GM23338 (cell line): ENCODE measurements at regions not wholly inside any gene's neighbourhood (a gene's known extent, or its start where the extent isn't known, plus 50 kb on each side); places are given as distances from the start of the nearest gene placed in this dataset.

Source experiments
- ATAC-seq: fragments of 200-7000 bp; cut with Tn5 transposase; 3 replicates; pipeline ENCODE4 v1.9.1; 2020
- DNase-seq: peaks from one replicate; pipeline ENCODE4 v3.0.0-alpha.2; 2015; ENCODE audit warnings: low spot score
- H2AFZ ChIP-seq: fragments of 200-600 bp; sonication (generic); 2 replicates; pipeline ENCODE4 v1.8.0; 2016; ENCODE audit warnings: antibody characterized with exemption, mild to moderate bottlenecking, moderate library complexity
- H3F3A ChIP-seq: fragments of 200-600 bp; sonication (generic); replicated peaks from 2 replicates; pipeline ENCODE4 v1.8.0; 2017; ENCODE audit warnings: antibody characterized with exemption, mixed run types, low read depth
- H3K27ac ChIP-seq: fragments of 200-600 bp; sonication (generic); 2 replicates; pipeline ENCODE4 v1.6.1; 2016; ENCODE audit warnings: low read depth
- H3K27me3 ChIP-seq: fragments of 200-600 bp; sonication (generic); 2 replicates; pipeline ENCODE4 v1.8.0; 2016; ENCODE audit warnings: mild to moderate bottlenecking, mixed run types, moderate library complexity; ENCODE audit not compliant: insufficient read depth
- H3K36me3 ChIP-seq: fragments of 200-600 bp; sonication (generic); 2 replicates; pipeline ENCODE4 v1.8.0; 2016; ENCODE audit warnings: mild to moderate bottlenecking; ENCODE audit not compliant: insufficient read depth
- H3K4me1 ChIP-seq: fragments of 200-600 bp; sonication (generic); 2 replicates; pipeline ENCODE4 v1.8.0; 2016; ENCODE audit warnings: mild to moderate bottlenecking, moderate library complexity; ENCODE audit not compliant: insufficient read depth
- H3K4me2 ChIP-seq: fragments of 200-600 bp; sonication (generic); 2 replicates; pipeline ENCODE4 v1.7.1; 2017; ENCODE audit warnings: mixed run types
- H3K4me3 ChIP-seq: fragments of 200-600 bp; sonication (generic); 2 replicates; pipeline ENCODE4 v1.6.1; 2016; ENCODE audit warnings: mixed run types
- H3K79me2 ChIP-seq: fragments of 200-600 bp; sonication (generic); replicated peaks from 2 replicates; pipeline ENCODE4 v1.8.0; 2017; ENCODE audit warnings: mild to moderate bottlenecking; ENCODE audit not compliant: insufficient read depth
- H3K9me2 ChIP-seq: fragments of 200-600 bp; sonication (generic); 2 replicates; pipeline ENCODE4 v1.8.0; 2017; ENCODE audit not compliant: insufficient read depth
- H4K20me1 ChIP-seq: fragments of 200-600 bp; sonication (generic); replicated peaks from 2 replicates; pipeline ENCODE4 v1.8.0; 2017; ENCODE audit warnings: mild to moderate bottlenecking; ENCODE audit not compliant: insufficient read depth
- H3K27ac Mint-ChIP-seq: 2 replicates; pipeline ENCODE4 v1.8.0; 2020; ENCODE audit warnings: inconsistent platforms, mild to moderate bottlenecking, moderate library complexity, mixed read lengths
- H3K27me3 Mint-ChIP-seq: 3 replicates; pipeline ENCODE4 v1.8.0; 2022; ENCODE audit warnings: low read depth, mild to moderate bottlenecking, moderate library complexity, mixed read lengths, inconsistent platforms; ENCODE audit not compliant: insufficient read depth, poor library complexity
- H3K36me3 Mint-ChIP-seq: 3 replicates; pipeline ENCODE4 v1.8.0; 2021; ENCODE audit warnings: low read depth, mild to moderate bottlenecking, inconsistent platforms, moderate library complexity, mixed read lengths
- H3K4me1 Mint-ChIP-seq: 3 replicates; pipeline ENCODE4 v1.8.0; 2020; ENCODE audit warnings: mild to moderate bottlenecking, inconsistent platforms, mixed read lengths
- H3K4me3 Mint-ChIP-seq: 3 replicates; pipeline ENCODE4 v1.8.0; 2021; ENCODE audit warnings: moderate library complexity, mild to moderate bottlenecking, inconsistent platforms, mixed read lengths
- H3K9me3 Mint-ChIP-seq: 3 replicates; pipeline ENCODE4 v1.8.0; 2020; ENCODE audit warnings: moderate library complexity, mild to moderate bottlenecking, inconsistent platforms, mixed read lengths
- CREB1 ChIP-seq: fragments of 250-450 bp; sonication (Bioruptor Pico); IDR thresholded peaks from 2 replicates; pipeline ENCODE4 v1.5.0; 2020; ENCODE audit warnings: low read depth, mild to moderate bottlenecking, moderate library complexity
- EZH2 ChIP-seq: fragments of 200-600 bp; sonication (generic); IDR thresholded peaks from one replicate; pipeline ENCODE4 v1.8.0; 2017; ENCODE audit warnings: antibody characterized with exemption, mild to moderate bottlenecking, low read depth; ENCODE audit not compliant: unreplicated experiment
- EZH2phosphoT487 ChIP-seq: fragments of 200-600 bp; sonication (generic); IDR thresholded peaks from one replicate; pipeline ENCODE4 v1.8.1; 2018; ENCODE audit warnings: antibody characterized with exemption; ENCODE audit not compliant: unreplicated experiment
- JUNB ChIP-seq: IDR thresholded peaks from one replicate; pipeline ENCODE4 v1.6.1; 2016; ENCODE audit warnings: antibody characterized with exemption; ENCODE audit not compliant: unreplicated experiment
- NANOG ChIP-seq: IDR thresholded peaks from 2 replicates; pipeline ENCODE4 v1.6.1; 2016; ENCODE audit warnings: antibody characterized with exemption, borderline replicate concordance
- POLR2AphosphoS5 ChIP-seq: IDR thresholded peaks from 2 replicates; pipeline ENCODE4 v1.6.1; 2016; ENCODE audit warnings: antibody characterized with exemption, low read depth
- STAT1 ChIP-seq: IDR thresholded peaks from one replicate; pipeline ENCODE4 v1.6.1; 2016; ENCODE audit warnings: antibody characterized with exemption; ENCODE audit not compliant: unreplicated experiment
- ZNF114 ChIP-seq: fragments of 250-450 bp; sonication (Bioruptor Pico); IDR thresholded peaks from 2 replicates; pipeline ENCODE4 v1.5.0; 2020; ENCODE audit warnings: mild to moderate bottlenecking, moderate library complexity
- ZNF331 ChIP-seq: fragments of 250-450 bp; sonication (Bioruptor Pico); IDR thresholded peaks from 2 replicates; pipeline ENCODE4 v1.5.0; 2020; ENCODE audit warnings: low read depth, mild to moderate bottlenecking, moderate library complexity
- TF ChIP-seq, protein P1 (sequence below): fragments of 250-450 bp; sonication (Bioruptor Pico); IDR thresholded peaks from 2 replicates; pipeline ENCODE4 v1.5.0; 2020; ENCODE audit warnings: mild to moderate bottlenecking, moderate library complexity
- TF ChIP-seq, protein P2 (sequence below): IDR thresholded peaks from 2 replicates; pipeline ENCODE4 v1.6.1; 2016; ENCODE audit warnings: antibody characterized with exemption
- TF ChIP-seq, protein P3 (sequence below): IDR thresholded peaks from one replicate; pipeline ENCODE4 v1.6.1; 2018; ENCODE audit warnings: antibody characterized with exemption; ENCODE audit not compliant: unreplicated experiment
- TF ChIP-seq, protein P4 (sequence below), 2 experiments: fragments of 200-600 bp in 1 of 2; sonication (generic) in 1 of 2; conservative IDR thresholded peaks; 2 replicates each; pipeline versions ENCODE4 v1.5.1 to v1.6.1; 2016 to 2017; ENCODE audit warnings: antibody characterized with exemption in 2 of 2, low read depth in 2 of 2, mild to moderate bottlenecking in 2 of 2, moderate library complexity in 1 of 2

DNA sequence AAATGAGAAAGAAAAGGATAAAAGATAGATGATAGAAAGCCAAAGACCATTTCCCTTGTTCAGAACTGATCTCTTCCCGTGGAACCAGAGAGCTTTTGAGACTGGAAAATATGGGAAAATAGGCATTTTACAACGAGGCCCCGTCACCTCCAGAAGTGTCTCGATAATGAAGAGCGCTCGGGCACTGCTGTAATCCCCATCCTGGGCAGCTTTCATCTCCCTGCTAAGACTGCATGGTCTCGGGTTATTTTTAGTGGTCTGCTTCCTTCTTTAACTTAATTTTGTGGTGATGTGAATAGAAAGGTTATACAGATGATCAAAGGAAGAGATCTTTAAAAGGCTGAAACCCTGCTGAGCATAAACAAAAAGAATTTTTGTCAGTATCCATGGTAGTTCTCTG lies 176.6 kb downstream of the METTL4 start:
- Histone ChIP-seq H3K4me1 (no peaks in the 10 kb centered on the region), H3K4me3 (no peak overlapping the region), H4K20me1 (no peaks in the 10 kb centered on the region), H3K4me2 (no peak overlapping the region), H2AFZ (0 out of 2 replicates have a peak overlapping the region, but pooled peaks have one; percentile 10), H3K79me2 (no peaks in the 10 kb centered on the region), H3K9me2 (no peaks in the 10 kb centered on the region), H3K27ac (no peak overlapping the region), H3F3A (no peaks in the 10 kb centered on the region), H3K36me3 (no peaks in the 10 kb centered on the region), H3K27me3 (no peaks in the 10 kb centered on the region)
- no peaks in the 10 kb centered on the region for H3K27me3 Mint-ChIP-seq
- ATAC-seq (no peak), DNase-seq (no peak)
- H3K4me3 Mint-ChIP-seq = no peak overlapping the region
- H3K9me3 Mint-ChIP-seq = no peaks in the 10 kb centered on the region
- peaks cover 7% of the 10 kb centered on the region; the same call in 2 of the 3 replicates for H3K4me1 Mint-ChIP-seq
- TF ChIP-seq CREB1 (CRISPR knock-in tag) (no peak), ZNF114 (no peak), EZH2phosphoT487 (no peak), STAT1 (no peak), JUNB (no peak), NANOG (no peak), POLR2AphosphoS5 (no peak), EZH2 (no peak), ZNF331 (CRISPR knock-in tag) (no peak)
- TF ChIP-seq, protein P1, sequence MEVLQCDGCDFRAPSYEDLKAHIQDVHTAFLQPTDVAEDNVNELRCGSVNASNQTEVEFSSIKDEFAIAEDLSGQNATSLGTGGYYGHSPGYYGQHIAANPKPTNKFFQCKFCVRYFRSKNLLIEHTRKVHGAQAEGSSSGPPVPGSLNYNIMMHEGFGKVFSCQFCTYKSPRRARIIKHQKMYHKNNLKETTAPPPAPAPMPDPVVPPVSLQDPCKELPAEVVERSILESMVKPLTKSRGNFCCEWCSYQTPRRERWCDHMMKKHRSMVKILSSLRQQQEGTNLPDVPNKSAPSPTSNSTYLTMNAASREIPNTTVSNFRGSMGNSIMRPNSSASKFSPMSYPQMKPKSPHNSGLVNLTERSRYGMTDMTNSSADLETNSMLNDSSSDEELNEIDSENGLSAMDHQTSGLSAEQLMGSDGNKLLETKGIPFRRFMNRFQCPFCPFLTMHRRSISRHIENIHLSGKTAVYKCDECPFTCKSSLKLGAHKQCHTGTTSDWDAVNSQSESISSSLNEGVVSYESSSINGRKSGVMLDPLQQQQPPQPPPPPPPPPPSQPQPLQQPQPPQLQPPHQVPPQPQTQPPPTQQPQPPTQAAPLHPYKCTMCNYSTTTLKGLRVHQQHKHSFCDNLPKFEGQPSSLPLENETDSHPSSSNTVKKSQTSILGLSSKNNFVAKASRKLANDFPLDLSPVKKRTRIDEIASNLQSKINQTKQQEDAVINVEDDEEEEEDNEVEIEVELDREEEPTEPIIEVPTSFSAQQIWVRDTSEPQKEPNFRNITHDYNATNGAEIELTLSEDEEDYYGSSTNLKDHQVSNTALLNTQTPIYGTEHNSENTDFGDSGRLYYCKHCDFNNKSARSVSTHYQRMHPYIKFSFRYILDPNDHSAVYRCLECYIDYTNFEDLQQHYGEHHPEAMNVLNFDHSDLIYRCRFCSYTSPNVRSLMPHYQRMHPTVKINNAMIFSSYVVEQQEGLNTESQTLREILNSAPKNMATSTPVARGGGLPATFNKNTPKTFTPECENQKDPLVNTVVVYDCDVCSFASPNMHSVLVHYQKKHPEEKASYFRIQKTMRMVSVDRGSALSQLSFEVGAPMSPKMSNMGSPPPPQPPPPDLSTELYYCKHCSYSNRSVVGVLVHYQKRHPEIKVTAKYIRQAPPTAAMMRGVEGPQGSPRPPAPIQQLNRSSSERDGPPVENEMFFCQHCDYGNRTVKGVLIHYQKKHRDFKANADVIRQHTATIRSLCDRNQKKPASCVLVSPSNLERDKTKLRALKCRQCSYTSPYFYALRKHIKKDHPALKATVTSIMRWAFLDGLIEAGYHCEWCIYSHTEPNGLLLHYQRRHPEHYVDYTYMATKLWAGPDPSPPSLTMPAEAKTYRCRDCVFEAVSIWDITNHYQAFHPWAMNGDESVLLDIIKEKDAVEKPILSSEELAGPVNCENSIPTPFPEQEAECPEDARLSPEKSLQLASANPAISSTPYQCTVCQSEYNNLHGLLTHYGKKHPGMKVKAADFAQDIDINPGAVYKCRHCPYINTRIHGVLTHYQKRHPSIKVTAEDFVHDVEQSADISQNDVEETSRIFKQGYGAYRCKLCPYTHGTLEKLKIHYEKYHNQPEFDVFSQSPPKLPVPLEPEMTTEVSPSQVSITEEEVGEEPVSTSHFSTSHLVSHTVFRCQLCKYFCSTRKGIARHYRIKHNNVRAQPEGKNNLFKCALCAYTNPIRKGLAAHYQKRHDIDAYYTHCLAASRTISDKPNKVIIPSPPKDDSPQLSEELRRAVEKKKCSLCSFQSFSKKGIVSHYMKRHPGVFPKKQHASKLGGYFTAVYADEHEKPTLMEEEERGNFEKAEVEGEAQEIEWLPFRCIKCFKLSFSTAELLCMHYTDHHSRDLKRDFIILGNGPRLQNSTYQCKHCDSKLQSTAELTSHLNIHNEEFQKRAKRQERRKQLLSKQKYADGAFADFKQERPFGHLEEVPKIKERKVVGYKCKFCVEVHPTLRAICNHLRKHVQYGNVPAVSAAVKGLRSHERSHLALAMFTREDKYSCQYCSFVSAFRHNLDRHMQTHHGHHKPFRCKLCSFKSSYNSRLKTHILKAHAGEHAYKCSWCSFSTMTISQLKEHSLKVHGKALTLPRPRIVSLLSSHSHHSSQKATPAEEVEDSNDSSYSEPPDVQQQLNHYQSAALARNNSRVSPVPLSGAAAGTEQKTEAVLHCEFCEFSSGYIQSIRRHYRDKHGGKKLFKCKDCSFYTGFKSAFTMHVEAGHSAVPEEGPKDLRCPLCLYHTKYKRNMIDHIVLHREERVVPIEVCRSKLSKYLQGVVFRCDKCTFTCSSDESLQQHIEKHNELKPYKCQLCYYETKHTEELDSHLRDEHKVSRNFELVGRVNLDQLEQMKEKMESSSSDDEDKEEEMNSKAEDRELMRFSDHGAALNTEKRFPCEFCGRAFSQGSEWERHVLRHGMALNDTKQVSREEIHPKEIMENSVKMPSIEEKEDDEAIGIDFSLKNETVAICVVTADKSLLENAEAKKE (CRISPR knock-in tag) = no peak
- TF ChIP-seq, protein P2, sequence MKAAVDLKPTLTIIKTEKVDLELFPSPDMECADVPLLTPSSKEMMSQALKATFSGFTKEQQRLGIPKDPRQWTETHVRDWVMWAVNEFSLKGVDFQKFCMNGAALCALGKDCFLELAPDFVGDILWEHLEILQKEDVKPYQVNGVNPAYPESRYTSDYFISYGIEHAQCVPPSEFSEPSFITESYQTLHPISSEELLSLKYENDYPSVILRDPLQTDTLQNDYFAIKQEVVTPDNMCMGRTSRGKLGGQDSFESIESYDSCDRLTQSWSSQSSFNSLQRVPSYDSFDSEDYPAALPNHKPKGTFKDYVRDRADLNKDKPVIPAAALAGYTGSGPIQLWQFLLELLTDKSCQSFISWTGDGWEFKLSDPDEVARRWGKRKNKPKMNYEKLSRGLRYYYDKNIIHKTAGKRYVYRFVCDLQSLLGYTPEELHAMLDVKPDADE = no peak
- TF ChIP-seq, protein P3, sequence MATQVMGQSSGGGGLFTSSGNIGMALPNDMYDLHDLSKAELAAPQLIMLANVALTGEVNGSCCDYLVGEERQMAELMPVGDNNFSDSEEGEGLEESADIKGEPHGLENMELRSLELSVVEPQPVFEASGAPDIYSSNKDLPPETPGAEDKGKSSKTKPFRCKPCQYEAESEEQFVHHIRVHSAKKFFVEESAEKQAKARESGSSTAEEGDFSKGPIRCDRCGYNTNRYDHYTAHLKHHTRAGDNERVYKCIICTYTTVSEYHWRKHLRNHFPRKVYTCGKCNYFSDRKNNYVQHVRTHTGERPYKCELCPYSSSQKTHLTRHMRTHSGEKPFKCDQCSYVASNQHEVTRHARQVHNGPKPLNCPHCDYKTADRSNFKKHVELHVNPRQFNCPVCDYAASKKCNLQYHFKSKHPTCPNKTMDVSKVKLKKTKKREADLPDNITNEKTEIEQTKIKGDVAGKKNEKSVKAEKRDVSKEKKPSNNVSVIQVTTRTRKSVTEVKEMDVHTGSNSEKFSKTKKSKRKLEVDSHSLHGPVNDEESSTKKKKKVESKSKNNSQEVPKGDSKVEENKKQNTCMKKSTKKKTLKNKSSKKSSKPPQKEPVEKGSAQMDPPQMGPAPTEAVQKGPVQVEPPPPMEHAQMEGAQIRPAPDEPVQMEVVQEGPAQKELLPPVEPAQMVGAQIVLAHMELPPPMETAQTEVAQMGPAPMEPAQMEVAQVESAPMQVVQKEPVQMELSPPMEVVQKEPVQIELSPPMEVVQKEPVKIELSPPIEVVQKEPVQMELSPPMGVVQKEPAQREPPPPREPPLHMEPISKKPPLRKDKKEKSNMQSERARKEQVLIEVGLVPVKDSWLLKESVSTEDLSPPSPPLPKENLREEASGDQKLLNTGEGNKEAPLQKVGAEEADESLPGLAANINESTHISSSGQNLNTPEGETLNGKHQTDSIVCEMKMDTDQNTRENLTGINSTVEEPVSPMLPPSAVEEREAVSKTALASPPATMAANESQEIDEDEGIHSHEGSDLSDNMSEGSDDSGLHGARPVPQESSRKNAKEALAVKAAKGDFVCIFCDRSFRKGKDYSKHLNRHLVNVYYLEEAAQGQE = no peak
- TF ChIP-seq, protein P4, sequence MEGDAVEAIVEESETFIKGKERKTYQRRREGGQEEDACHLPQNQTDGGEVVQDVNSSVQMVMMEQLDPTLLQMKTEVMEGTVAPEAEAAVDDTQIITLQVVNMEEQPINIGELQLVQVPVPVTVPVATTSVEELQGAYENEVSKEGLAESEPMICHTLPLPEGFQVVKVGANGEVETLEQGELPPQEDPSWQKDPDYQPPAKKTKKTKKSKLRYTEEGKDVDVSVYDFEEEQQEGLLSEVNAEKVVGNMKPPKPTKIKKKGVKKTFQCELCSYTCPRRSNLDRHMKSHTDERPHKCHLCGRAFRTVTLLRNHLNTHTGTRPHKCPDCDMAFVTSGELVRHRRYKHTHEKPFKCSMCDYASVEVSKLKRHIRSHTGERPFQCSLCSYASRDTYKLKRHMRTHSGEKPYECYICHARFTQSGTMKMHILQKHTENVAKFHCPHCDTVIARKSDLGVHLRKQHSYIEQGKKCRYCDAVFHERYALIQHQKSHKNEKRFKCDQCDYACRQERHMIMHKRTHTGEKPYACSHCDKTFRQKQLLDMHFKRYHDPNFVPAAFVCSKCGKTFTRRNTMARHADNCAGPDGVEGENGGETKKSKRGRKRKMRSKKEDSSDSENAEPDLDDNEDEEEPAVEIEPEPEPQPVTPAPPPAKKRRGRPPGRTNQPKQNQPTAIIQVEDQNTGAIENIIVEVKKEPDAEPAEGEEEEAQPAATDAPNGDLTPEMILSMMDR (conservative IDR thresholded peaks at IDR 0.05; ENCODE audit: low read depth in 2 of 2) = no peak
- no peaks in the 10 kb centered on the region for H3K36me3 Mint-ChIP-seq
- H3K27ac Mint-ChIP-seq = no peak overlapping the region
